Adrenal gland (tissue), 5 donors: ENCODE measurements at regions not wholly inside any gene's neighbourhood (a gene's known extent, or its start where the extent isn't known, plus 50 kb on each side); places are given as distances from the start of the nearest gene placed in this dataset.

ENCODE experiments used
- POLR2A ChIP-seq, 2 donors: fragments of 450-650 bp; IDR thresholded peaks; one replicate each; pipeline ENCODE4 v1.6.1; 2017; ENCODE audit warnings: antibody characterized with exemption in 2 of 2, mild to moderate bottlenecking in 2 of 2, moderate library complexity in 1 of 2
- TF ChIP-seq, protein P1 (sequence below), 6 experiments: fragments of 450-650 bp in 4 of 6; fragments of 200-600 bp in 2 of 6; sonication (generic) in 1 of 6; IDR thresholded peaks; 1 replicate in 5 of 6; 2 replicates in 1 of 6; pipeline versions ENCODE4 v1.5.1 to v1.8.0; 2016 to 2021; ENCODE audit warnings: antibody characterized with exemption in 6 of 6, mild to moderate bottlenecking in 2 of 6, moderate library complexity in 1 of 6
- donor health status: DM: no; HTN: no; CAD: no.

DNA sequence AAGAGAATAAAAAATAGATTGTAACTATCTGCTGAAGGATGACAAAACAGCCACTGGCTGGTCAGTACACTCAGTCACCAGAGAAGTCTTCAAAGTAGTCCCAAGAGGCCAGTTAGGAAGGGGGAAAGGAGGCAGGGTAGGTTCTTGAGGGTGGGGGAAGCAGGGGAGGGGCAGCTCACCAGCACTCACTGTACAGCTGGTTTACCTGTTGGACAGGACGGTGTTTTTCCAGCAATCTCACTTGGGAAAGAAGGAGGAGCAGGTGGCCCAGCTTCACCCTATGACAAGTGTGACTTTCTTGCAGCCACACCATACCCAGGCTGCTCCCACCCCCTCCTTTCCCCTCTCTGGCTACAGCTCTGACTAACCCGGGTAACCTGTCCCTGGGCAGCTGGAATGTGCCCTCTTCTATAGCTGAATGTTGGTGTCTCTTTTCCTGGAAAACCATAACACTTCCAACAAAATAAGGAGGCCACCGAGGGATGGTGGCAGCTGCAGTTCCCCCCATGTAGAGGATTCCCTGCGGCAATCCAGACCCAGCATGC is 203.4 kb upstream of the NSMCE3 start:
- TF ChIP-seq, protein P1, sequence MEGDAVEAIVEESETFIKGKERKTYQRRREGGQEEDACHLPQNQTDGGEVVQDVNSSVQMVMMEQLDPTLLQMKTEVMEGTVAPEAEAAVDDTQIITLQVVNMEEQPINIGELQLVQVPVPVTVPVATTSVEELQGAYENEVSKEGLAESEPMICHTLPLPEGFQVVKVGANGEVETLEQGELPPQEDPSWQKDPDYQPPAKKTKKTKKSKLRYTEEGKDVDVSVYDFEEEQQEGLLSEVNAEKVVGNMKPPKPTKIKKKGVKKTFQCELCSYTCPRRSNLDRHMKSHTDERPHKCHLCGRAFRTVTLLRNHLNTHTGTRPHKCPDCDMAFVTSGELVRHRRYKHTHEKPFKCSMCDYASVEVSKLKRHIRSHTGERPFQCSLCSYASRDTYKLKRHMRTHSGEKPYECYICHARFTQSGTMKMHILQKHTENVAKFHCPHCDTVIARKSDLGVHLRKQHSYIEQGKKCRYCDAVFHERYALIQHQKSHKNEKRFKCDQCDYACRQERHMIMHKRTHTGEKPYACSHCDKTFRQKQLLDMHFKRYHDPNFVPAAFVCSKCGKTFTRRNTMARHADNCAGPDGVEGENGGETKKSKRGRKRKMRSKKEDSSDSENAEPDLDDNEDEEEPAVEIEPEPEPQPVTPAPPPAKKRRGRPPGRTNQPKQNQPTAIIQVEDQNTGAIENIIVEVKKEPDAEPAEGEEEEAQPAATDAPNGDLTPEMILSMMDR (IDR thresholded peaks at IDR 0.05): no peak
- TF ChIP-seq POLR2A (IDR thresholded peaks at IDR 0.05): no peak
